Ectodermal cell (in vitro differentiated cells): ENCODE measurements at regions not wholly inside any gene's neighbourhood (a gene's known extent, or its start where the extent isn't known, plus 50 kb on each side); places are given as distances from the start of the nearest gene placed in this dataset.

Experiments used
- H3K27ac ChIP-seq: 2 replicates; pipeline ENCODE4 v1.7.0; 2013; ENCODE audit warnings: mild to moderate bottlenecking, low read depth, low read length; ENCODE audit not compliant: insufficient read depth, poor library complexity, severe bottlenecking
- H3K27me3 ChIP-seq: 2 replicates; pipeline ENCODE4 v1.7.0; 2013; ENCODE audit warnings: mild to moderate bottlenecking, low read length; ENCODE audit not compliant: insufficient read depth, control insufficient read depth, poor library complexity, severe bottlenecking
- H3K36me3 ChIP-seq: one replicate; pipeline ENCODE4 v1.7.0; 2013; ENCODE audit warnings: low read length; ENCODE audit not compliant: control insufficient read depth, insufficient read depth
- H3K4me1 ChIP-seq: one replicate; pipeline ENCODE4 v1.7.0; 2013; ENCODE audit warnings: low read length; ENCODE audit not compliant: control insufficient read depth, insufficient read depth
- H3K4me3 ChIP-seq: 2 replicates; pipeline ENCODE4 v1.7.0; 2013; ENCODE audit warnings: low read depth, low read length, control low read depth; ENCODE audit not compliant: insufficient read depth
- H3K9me3 ChIP-seq: 2 replicates; pipeline ENCODE4 v1.7.0; 2013; ENCODE audit warnings: mild to moderate bottlenecking, low read length, moderate library complexity; ENCODE audit not compliant: control insufficient read depth
- WGBS, 2 experiments: methylation state at CpG; one replicate each; pipeline ENCODE4 v1.1.7; 2013; ENCODE audit warnings: missing lambda C conversion rate in 2 of 2; 5-methylcytosine and 5-hydroxymethylcytosine counted together

- H3K27ac ChIP-seq: no peak overlapping the region
These were observed 393.7 kb upstream of the FANCL start for GRCh38 chr2:58634653-58635370.

DNA sequence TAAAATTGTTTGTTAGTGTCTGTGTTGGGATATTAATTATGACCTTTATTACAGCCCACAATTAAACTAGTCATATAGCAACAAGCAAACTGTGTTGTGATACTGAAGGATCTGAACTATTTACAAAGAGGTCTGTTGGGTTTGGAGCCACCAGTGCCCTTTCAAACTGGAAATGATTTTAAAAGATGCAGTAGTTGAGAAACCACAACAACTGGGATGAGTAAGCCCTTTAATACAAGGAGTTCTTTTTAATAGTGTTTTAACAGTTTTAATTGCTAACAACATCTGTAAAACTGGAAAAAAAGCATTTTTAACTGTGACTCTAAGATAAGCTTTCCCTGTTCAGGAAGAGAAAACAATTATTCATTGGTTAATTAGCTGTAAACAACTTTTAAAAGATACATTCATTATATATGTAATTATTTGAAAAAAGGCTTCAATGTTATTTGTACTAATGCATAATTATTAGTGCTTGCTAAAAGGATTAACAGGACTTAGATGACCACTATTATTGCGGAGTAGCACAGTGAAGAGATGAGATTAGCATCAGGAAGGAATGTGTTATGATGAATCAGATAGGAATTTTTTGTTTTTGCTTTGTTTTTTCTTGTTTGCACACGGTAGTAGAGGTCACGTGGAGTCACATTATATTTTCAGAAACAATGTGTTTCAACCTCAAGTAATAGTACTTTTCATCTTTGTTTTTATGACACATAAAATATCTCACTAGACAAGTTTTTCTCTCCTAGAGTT, 392.7 kb upstream of the FANCL start:
- no peak overlapping the region for H3K27ac ChIP-seq
- H3K9me3 ChIP-seq: no peaks in the 10 kb centered on the region
- no peaks in the 10 kb centered on the region for H3K4me1 ChIP-seq
- H3K4me3 ChIP-seq: no peak overlapping the region
- no peaks in the 10 kb centered on the region for H3K36me3 ChIP-seq
- no peaks in the 10 kb centered on the region for H3K27me3 ChIP-seq
- WGBS, 2 experiments: 71 to 82% methylated on average over 1 to 3 of the region's 3 CpGs

More at GRCh38 chr2:58634653-58635370, 393.7 kb upstream of the FANCL start:
- Histone ChIP-seq H3K4me3 (no peak overlapping the region), H3K4me1 (no peaks in the 10 kb centered on the region), H3K9me3 (no peaks in the 10 kb centered on the region), H3K27me3 (no peaks in the 10 kb centered on the region), H3K36me3 (no peaks in the 10 kb centered on the region)
- WGBS, 2 experiments: 40 to 50% methylated on average over 2 to 3 of the region's 4 CpGs

- no peaks in the 10 kb centered on the region for H3K4me1 ChIP-seq
- H3K36me3 ChIP-seq: no peaks in the 10 kb centered on the region
- no peak overlapping the region for H3K27ac ChIP-seq
- 88 to 92% methylated on average over 1 of the region's 1 CpG for WGBS, 2 experiments
- no peaks in the 10 kb centered on the region for H3K27me3 ChIP-seq
- no peaks in the 10 kb centered on the region for H3K9me3 ChIP-seq
- no peak overlapping the region for H3K4me3 ChIP-seq
These were observed 390.9 kb upstream of the FANCL start for GRCh38 chr2:58631986-58632385.

DNA sequence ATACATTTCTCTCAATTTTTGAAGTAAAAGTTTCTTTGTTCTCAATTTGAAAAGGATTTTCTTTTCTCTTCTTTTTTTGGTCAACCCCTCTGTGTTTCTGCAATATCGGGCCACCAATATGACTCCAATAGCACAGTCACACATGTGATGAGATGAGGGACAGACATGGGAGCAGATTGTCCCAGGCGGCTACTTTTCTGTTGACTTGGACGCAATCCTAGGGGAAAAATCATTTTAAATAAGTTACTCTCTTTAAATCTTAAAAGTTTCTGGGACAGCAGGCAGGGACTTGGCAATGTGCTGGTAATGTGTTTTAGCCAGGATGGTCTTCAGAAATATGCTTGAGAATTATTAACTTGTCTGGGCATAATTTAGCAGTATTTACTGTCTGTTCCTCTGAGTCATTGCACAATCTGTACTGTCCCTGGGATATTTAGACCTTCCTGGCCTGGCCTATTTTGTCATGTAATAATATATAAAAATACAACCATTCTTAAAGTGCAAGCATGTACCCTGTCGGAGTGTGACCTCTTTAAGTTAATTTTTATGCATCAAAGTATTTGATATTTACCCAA, 388.5 kb upstream of the FANCL start:
- Histone ChIP-seq H3K4me1 (no peaks in the 10 kb centered on the region), H3K27ac (no peak overlapping the region), H3K9me3 (no peaks in the 10 kb centered on the region), H3K4me3 (no peak overlapping the region), H3K27me3 (no peaks in the 10 kb centered on the region), H3K36me3 (no peaks in the 10 kb centered on the region)
- WGBS, 2 experiments: 83 to 100% methylated on average over 1 to 4 of the region's 4 CpGs

DNA sequence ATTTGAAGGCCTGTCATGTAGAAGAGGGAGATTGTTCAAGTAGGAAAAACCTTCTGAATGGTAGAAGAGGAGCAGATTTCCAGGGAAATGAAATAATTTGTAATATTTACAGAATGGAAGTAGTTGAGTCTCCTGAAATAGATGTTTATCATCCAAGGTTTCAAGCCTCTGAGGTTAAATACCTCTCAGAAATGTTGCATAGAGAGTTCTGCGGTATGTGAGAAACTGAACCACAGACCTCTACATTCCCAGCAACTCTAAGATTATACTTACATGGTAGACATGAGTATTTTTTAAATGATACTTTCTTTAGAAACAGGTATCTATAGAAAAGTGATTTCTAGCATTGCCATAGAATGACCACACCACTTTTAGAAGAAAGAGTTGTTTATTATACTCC, 379.8 kb upstream of the FANCL start:
- Histone ChIP-seq H3K4me3 (no peak overlapping the region), H3K9me3 (no peaks in the 10 kb centered on the region), H3K4me1 (no peaks in the 10 kb centered on the region), H3K27ac (no peak overlapping the region), H3K36me3 (no peaks in the 10 kb centered on the region), H3K27me3 (no peaks in the 10 kb centered on the region)
- WGBS, 2 experiments: 100% methylated on average over 1 of the region's 1 CpG; no CpG with 5 or more reads in 1 of the 2 experiments

- Histone ChIP-seq H3K4me3 (no peak overlapping the region), H3K27me3 (no peaks in the 10 kb centered on the region), H3K4me1 (no peaks in the 10 kb centered on the region), H3K9me3 (no peaks in the 10 kb centered on the region), H3K27ac (no peak overlapping the region), H3K36me3 (no peaks in the 10 kb centered on the region)
- WGBS, 2 experiments: 83 to 95% methylated on average over 2 to 5 of the region's 5 CpGs
These were observed 379.0 kb upstream of the FANCL start for GRCh38 chr2:58620093-58620492.

DNA sequence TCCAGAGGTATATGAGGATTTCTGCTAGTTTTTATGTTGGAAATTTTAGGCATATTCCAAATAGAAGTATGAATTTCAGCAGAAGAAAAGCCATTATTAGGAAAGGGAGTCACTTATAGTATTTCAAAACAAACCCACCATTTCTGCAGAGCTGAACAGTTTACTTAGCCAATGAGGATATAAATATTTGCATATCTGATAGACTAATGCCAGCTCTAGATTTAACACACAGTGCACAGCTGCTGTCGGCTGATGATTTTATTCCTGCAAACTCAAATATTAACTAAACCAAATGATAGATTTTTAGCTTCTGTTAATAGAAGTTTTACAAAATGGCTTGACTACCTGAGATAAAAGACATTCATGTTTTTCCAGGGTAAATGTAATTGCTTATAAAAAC, 375.8 kb upstream of the FANCL start:
- H3K36me3 ChIP-seq: no peaks in the 10 kb centered on the region
- no peaks in the 10 kb centered on the region for H3K27me3 ChIP-seq
- no peak overlapping the region for H3K4me3 ChIP-seq
- H3K9me3 ChIP-seq: no peaks in the 10 kb centered on the region
- H3K27ac ChIP-seq: no peak overlapping the region
- H3K4me1 ChIP-seq: no peaks in the 10 kb centered on the region
- WGBS, 2 experiments: 100% methylated on average over 1 of the region's 1 CpG; no CpG with 5 or more reads in 1 of the 2 experiments

DNA sequence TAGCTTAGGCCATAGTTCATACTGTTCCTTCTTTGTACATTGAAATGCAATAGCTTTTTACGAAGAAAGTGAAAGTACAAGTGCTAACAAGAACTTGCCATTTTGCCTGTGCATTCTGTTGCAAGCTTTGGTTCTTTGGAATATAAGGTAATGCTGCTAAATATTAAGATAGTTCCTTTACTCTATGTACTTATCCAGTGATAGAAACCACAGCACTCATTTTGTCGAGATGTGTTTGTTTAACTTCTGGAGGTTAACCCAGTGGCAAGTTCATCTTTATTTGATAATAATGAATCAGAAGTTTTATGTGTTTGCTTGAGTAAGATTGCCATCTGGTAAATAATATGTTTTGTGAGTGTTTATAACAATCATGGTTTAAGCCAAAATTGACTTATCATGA, 373.1 kb upstream of the FANCL start:
- H3K4me3 ChIP-seq: no peak overlapping the region
- H3K27ac ChIP-seq: no peak overlapping the region
- H3K27me3 ChIP-seq: no peaks in the 10 kb centered on the region
- no peaks in the 10 kb centered on the region for H3K36me3 ChIP-seq
- H3K4me1 ChIP-seq: no peaks in the 10 kb centered on the region
- WGBS, 2 experiments: 92 to 97% methylated on average over 2 of the region's 2 CpGs
- no peaks in the 10 kb centered on the region for H3K9me3 ChIP-seq

- no peak overlapping the region for H3K4me3 ChIP-seq
- H3K27ac ChIP-seq: no peak overlapping the region
- H3K9me3 ChIP-seq: no peaks in the 10 kb centered on the region
- WGBS, 2 experiments: 95 to 96% methylated on average over 6 of the region's 6 CpGs
- H3K4me1 ChIP-seq: no peaks in the 10 kb centered on the region
- H3K36me3 ChIP-seq: no peaks in the 10 kb centered on the region
- H3K27me3 ChIP-seq: no peaks in the 10 kb centered on the region
These were observed 371.8 kb upstream of the FANCL start for GRCh38 chr2:58612973-58613372.

GRCh38 chr2:58609326-58609725, 368.2 kb upstream of the FANCL start:
- H3K4me3 ChIP-seq: no peak overlapping the region
- no peaks in the 10 kb centered on the region for H3K9me3 ChIP-seq
- no peaks in the 10 kb centered on the region for H3K27me3 ChIP-seq
- no peaks in the 10 kb centered on the region for H3K4me1 ChIP-seq
- no peaks in the 10 kb centered on the region for H3K36me3 ChIP-seq
- 96 to 100% methylated on average over 1 of the region's 1 CpG for WGBS, 2 experiments
- H3K27ac ChIP-seq: no peak overlapping the region
